ENCODE measurements at regions not wholly inside any gene's neighbourhood (a gene's known extent, or its start where the extent isn't known, plus 50 kb on each side); places are given as distances from the start of the nearest gene placed in this dataset.

- DNase-seq (ENCODE audit: extremely low read depth, low read depth) = peak; percentile 1
- peak; percentile 49 for TF ChIP-seq CTCF (IDR thresholded peaks at IDR 0.05; ENCODE audit: low read depth, low read length)
Measured at GRCh38 chr5:130720355-130720754, 444.7 kb downstream of the HINT1 start.

GRCh38 chr5:130715541-130715940, 449.5 kb downstream of the HINT1 start:
- no peak for DNase-seq (ENCODE audit: extremely low read depth, low read depth)
- no peak for TF ChIP-seq CTCF (IDR thresholded peaks at IDR 0.05; ENCODE audit: low read depth, low read length)

- no peak for TF ChIP-seq CTCF (IDR thresholded peaks at IDR 0.05; ENCODE audit: low read depth, low read length)
- DNase-seq (ENCODE audit: extremely low read depth, low read depth) = no peak
Measured at GRCh38 chr5:130714200-130714599, 450.9 kb downstream of the HINT1 start.

GRCh38 chr5:130712324-130712723, 452.7 kb downstream of the HINT1 start:
- no peak for DNase-seq (ENCODE audit: extremely low read depth, low read depth)
- TF ChIP-seq CTCF (IDR thresholded peaks at IDR 0.05; ENCODE audit: low read depth, low read length) = no peak

GRCh38 chr5:130710596-130710995, 454.5 kb downstream of the HINT1 start:
- DNase-seq (ENCODE audit: extremely low read depth, low read depth) = no peak

GRCh38 chr5:130708754-130709153, 456.3 kb downstream of the HINT1 start:
- TF ChIP-seq CTCF (IDR thresholded peaks at IDR 0.05; ENCODE audit: low read depth, low read length) = no peak
- no peak for DNase-seq (ENCODE audit: extremely low read depth, low read depth)

More at GRCh38 chr5:130710596-130710995, 454.5 kb downstream of the HINT1 start:
- no peak for TF ChIP-seq CTCF (IDR thresholded peaks at IDR 0.05; ENCODE audit: low read depth, low read length)

- DNase-seq (ENCODE audit: extremely low read depth, low read depth) = no peak
- no peak for TF ChIP-seq CTCF (IDR thresholded peaks at IDR 0.05; ENCODE audit: low read depth, low read length)
Measured at GRCh38 chr5:130706696-130707095, 458.4 kb downstream of the HINT1 start.
